Neural progenitor cell (in vitro differentiated cells): ENCODE measurements at regions not wholly inside any gene's neighbourhood (a gene's known extent, or its start where the extent isn't known, plus 50 kb on each side); places are given as distances from the start of the nearest gene placed in this dataset.
A peak's percentile ranks its signal among the peaks of the same experiment; 100 is the strongest.
"Not testable (repeated sequence)": the region's sequence is repeated elsewhere in the genome, so short reads cannot be mapped to it uniquely, and the experiment has no call there.

Experiments used
- DNase-seq: peaks from one replicate; pipeline ENCODE4 v3.0.0-alpha.2; 2016; ENCODE audit warnings: low spot score
- H2AFZ ChIP-seq: fragments of 200-600 bp; sonication (generic); replicated peaks from 2 replicates; pipeline ENCODE4 v1.6.1; 2016; ENCODE audit warnings: antibody characterized with exemption
- H3F3A ChIP-seq: fragments of 200-600 bp; sonication (generic); 2 replicates; pipeline ENCODE4 v1.6.1; 2016; ENCODE audit warnings: antibody characterized with exemption, low read depth
- H3K27ac ChIP-seq: fragments of 200-600 bp; sonication (generic); 2 replicates; pipeline ENCODE4 v1.5.1; 2016; ENCODE audit warnings: mild to moderate bottlenecking
- H3K27me3 ChIP-seq: fragments of 200-600 bp; sonication (generic); 2 replicates; pipeline ENCODE4 v1.6.1; 2016; ENCODE audit warnings: mild to moderate bottlenecking, moderate library complexity
- H3K36me3 ChIP-seq: fragments of 200-600 bp; sonication (generic); 2 replicates; pipeline ENCODE4 v1.5.1; 2016
- H3K4me1 ChIP-seq: fragments of 200-600 bp; sonication (generic); 2 replicates; pipeline ENCODE4 v1.6.1; 2016; ENCODE audit warnings: mixed run types
- H3K4me2 ChIP-seq: fragments of 200-600 bp; sonication (generic); 2 replicates; pipeline ENCODE4 v1.6.1; 2016
- H3K4me3 ChIP-seq: fragments of 200-600 bp; sonication (generic); 2 replicates; pipeline ENCODE4 v1.5.1; 2016
- H3K79me2 ChIP-seq: fragments of 200-600 bp; sonication (generic); 2 replicates; pipeline ENCODE4 v1.6.1; 2016; ENCODE audit warnings: low read depth
- H3K9ac ChIP-seq: fragments of 200-600 bp; sonication (generic); 2 replicates; pipeline ENCODE4 v1.6.1; 2016
- H3K9me3 ChIP-seq: fragments of 200-600 bp; sonication (generic); 2 replicates; pipeline ENCODE4 v1.5.1; 2016; ENCODE audit warnings: low read depth
- H4K20me1 ChIP-seq: fragments of 200-600 bp; sonication (generic); 2 replicates; pipeline ENCODE4 v1.6.1; 2016; ENCODE audit warnings: low read depth
- H3K27ac Mint-ChIP-seq: 3 replicates; pipeline ENCODE4 v1.8.0; 2021; ENCODE audit warnings: mixed read lengths
- H3K27me3 Mint-ChIP-seq: 2 replicates; pipeline ENCODE4 v1.8.0; 2022; ENCODE audit warnings: low read depth, mild to moderate bottlenecking, inconsistent platforms, moderate library complexity, mixed read lengths; ENCODE audit not compliant: insufficient read depth
- H3K36me3 Mint-ChIP-seq: 3 replicates; pipeline ENCODE4 v1.8.0; 2021; ENCODE audit warnings: mixed read lengths
- H3K4me1 Mint-ChIP-seq: 3 replicates; pipeline ENCODE4 v1.8.0; 2021; ENCODE audit warnings: mixed read lengths
- H3K4me3 Mint-ChIP-seq: 3 replicates; pipeline ENCODE4 v1.8.0; 2021; ENCODE audit warnings: mild to moderate bottlenecking, moderate library complexity, mixed read lengths
- H3K9me3 Mint-ChIP-seq: 3 replicates; pipeline ENCODE4 v1.8.0; 2020; ENCODE audit warnings: mixed read lengths
- EZH2 ChIP-seq: fragments of 200-600 bp; sonication (generic); IDR thresholded peaks from 2 replicates; pipeline ENCODE4 v1.6.1; 2017; ENCODE audit warnings: antibody characterized with exemption, mild to moderate bottlenecking, moderate library complexity
- EZH2phosphoT487 ChIP-seq: fragments of 200-600 bp; sonication (generic); IDR thresholded peaks from 2 replicates; pipeline ENCODE4 v1.6.1; 2017; ENCODE audit warnings: antibody characterized with exemption
- TF ChIP-seq, protein P1 (sequence below): fragments of 200-600 bp; sonication (generic); IDR thresholded peaks from 2 replicates; pipeline ENCODE4 v1.5.1; 2017; ENCODE audit warnings: antibody characterized with exemption, mild to moderate bottlenecking

DNA sequence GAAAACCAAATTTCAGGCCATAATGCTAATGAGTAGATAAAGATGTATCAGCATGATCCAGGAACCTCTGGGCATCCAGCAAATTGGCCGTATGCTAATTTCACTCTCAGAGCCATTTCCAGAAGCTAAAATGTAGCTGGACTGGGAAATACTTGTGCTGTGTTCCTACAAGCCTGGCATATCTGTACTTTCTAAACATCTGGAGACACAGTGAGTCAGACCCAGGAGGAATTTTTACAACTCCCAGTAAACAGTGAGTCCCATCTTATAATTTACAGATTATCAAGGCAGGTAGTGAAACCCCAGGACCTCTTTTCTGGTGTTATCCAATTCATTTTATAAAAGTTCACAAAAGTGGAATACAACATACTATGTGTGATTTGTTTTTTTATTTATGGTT, 683.0 kb upstream of the ADGRB3 start:
- H3K9me3 Mint-ChIP-seq, result peaks cover 24% of the 10 kb centered on the region
- no peak overlapping the region for H3K9ac ChIP-seq

DNA sequence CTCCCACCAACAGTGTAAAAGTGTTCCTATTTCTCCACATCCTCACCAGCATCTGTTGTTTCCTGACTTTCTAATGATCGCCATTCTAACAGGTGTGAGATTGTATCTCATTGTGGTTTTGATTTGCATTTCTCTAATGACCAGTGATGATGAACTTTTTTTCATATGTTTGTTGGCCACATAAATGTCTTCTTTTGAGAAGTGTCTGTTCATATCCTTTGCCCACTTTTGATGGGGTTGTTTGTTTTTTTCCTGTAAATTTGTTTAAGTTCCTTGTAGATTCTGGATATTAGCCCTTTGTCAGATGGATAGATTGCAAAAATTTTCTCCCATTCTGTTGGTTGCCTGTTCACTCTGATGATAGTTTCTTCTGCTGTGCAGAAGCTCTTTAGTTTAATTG, 687.3 kb upstream of the ADGRB3 start:
- H3K4me3 Mint-ChIP-seq, H3K9me3 ChIP-seq, H3K4me2 ChIP-seq, H3K9me3 Mint-ChIP-seq, H3K9ac ChIP-seq, H3K36me3 ChIP-seq, H4K20me1 ChIP-seq, H3K27me3 Mint-ChIP-seq, H3K27ac ChIP-seq, H3K4me3 ChIP-seq, DNase-seq, H3K4me1 Mint-ChIP-seq, H3K4me1 ChIP-seq, H3K79me2 ChIP-seq, H3K36me3 Mint-ChIP-seq, H3K27ac Mint-ChIP-seq, H3F3A ChIP-seq, H2AFZ ChIP-seq, H3K27me3 ChIP-seq: not testable (repeated sequence)

More for the DNA sequence above, 683.0 kb upstream of the ADGRB3 start:
- Histone ChIP-seq H2AFZ (no peak overlapping the region), H3K9me3 (no peaks in the 10 kb centered on the region), H4K20me1 (no peaks in the 10 kb centered on the region), H3K4me2 (no peak overlapping the region), H3K36me3 (no peaks in the 10 kb centered on the region), H3K27ac (no peak overlapping the region), H3K27me3 (no peaks in the 10 kb centered on the region), H3K79me2 (no peaks in the 10 kb centered on the region), H3F3A (no peaks in the 10 kb centered on the region), H3K4me1 (no peaks in the 10 kb centered on the region), H3K4me3 (no peak overlapping the region)
- DNase-seq, result no peak
- Mint-ChIP-seq H3K4me3 (no peak overlapping the region), H3K27me3 (no peaks in the 10 kb centered on the region), H3K4me1 (no peaks in the 10 kb centered on the region), H3K36me3 (no peaks in the 10 kb centered on the region), H3K27ac (no peak overlapping the region)
- TF ChIP-seq EZH2phosphoT487 (no peak), EZH2 (no peak)
- TF ChIP-seq, protein P1, sequence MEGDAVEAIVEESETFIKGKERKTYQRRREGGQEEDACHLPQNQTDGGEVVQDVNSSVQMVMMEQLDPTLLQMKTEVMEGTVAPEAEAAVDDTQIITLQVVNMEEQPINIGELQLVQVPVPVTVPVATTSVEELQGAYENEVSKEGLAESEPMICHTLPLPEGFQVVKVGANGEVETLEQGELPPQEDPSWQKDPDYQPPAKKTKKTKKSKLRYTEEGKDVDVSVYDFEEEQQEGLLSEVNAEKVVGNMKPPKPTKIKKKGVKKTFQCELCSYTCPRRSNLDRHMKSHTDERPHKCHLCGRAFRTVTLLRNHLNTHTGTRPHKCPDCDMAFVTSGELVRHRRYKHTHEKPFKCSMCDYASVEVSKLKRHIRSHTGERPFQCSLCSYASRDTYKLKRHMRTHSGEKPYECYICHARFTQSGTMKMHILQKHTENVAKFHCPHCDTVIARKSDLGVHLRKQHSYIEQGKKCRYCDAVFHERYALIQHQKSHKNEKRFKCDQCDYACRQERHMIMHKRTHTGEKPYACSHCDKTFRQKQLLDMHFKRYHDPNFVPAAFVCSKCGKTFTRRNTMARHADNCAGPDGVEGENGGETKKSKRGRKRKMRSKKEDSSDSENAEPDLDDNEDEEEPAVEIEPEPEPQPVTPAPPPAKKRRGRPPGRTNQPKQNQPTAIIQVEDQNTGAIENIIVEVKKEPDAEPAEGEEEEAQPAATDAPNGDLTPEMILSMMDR, result no peak

DNA sequence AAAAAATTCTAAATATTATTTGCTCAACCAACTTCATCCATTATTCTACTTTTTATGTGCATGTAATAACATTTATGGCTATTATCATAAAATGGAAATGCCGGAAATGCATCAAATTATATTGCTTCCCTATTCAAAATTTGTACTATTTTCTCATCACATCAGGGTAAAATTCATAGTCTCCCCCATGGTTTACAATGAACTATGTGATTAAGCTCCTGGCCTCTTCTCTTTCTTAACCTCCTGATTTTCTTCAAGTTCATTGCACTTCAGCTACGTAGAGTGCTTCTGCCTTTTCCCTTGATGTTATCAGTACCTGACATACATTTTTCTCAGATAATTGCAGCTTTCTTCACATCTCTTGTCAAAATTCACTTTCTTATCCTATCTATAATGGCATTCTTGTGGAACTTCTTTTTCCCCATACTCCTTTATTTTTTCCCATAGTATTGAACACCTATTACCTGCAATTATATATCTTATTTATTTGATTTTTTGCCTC, 699.1 kb upstream of the ADGRB3 start:
- H3K9ac ChIP-seq, result no peak overlapping the region
- peaks cover 2% of the 10 kb centered on the region for H3K9me3 Mint-ChIP-seq
- H3K36me3 ChIP-seq, result no peaks in the 10 kb centered on the region
- no peak overlapping the region for H3K4me2 ChIP-seq
- no peaks in the 10 kb centered on the region for H3K9me3 ChIP-seq
- no peaks in the 10 kb centered on the region for H3F3A ChIP-seq
- no peaks in the 10 kb centered on the region for H3K79me2 ChIP-seq
- no peak overlapping the region for H3K4me3 ChIP-seq
- H3K4me3 Mint-ChIP-seq, result no peak overlapping the region
- H3K4me1 Mint-ChIP-seq, result no peaks in the 10 kb centered on the region
- H2AFZ ChIP-seq, result no peak overlapping the region
- H3K4me1 ChIP-seq, result no peaks in the 10 kb centered on the region
- H3K27ac Mint-ChIP-seq, result no peak overlapping the region
- H3K27me3 ChIP-seq, result no peaks in the 10 kb centered on the region
- no peak for DNase-seq
- H4K20me1 ChIP-seq, result no peaks in the 10 kb centered on the region
- H3K27ac ChIP-seq, result no peak overlapping the region
- no peaks in the 10 kb centered on the region for H3K36me3 Mint-ChIP-seq
- TF ChIP-seq EZH2phosphoT487 (no peak), EZH2 (no peak)
- TF ChIP-seq, protein P1, result no peak
- no peaks in the 10 kb centered on the region for H3K27me3 Mint-ChIP-seq

DNA sequence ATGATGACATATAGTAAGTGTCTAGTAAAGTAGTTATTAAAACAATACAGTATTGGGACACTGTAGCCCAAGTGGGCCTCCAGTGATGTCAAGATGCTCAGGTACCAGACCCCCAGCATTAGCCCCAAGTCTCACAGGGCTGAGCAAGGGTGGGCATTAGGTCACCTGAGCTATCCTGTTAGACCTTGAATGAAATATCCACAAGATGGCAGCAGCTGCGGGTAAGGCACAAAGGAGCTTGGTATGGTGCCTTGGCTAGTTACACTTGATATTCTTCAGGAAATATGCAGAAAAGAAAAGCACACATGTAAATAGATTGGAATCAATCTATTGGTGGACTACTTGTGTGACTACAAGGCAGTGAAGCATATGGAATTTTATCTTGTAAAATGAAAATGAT, 701.8 kb upstream of the ADGRB3 start:
- no peak overlapping the region for H3K4me3 Mint-ChIP-seq
- H3K79me2 ChIP-seq, result no peaks in the 10 kb centered on the region
- H3K27me3 ChIP-seq, result no peaks in the 10 kb centered on the region
- H3K27ac ChIP-seq, result no peak overlapping the region
- no peak for TF ChIP-seq EZH2
- TF ChIP-seq, protein P1, result peak; percentile 47
- H4K20me1 ChIP-seq, result no peaks in the 10 kb centered on the region
- H3K4me1 ChIP-seq, result no peaks in the 10 kb centered on the region
- no peak overlapping the region for H3K4me3 ChIP-seq
- H3K4me1 Mint-ChIP-seq, result no peaks in the 10 kb centered on the region
- no peak overlapping the region for H2AFZ ChIP-seq
- H3K36me3 Mint-ChIP-seq, result no peaks in the 10 kb centered on the region
- DNase-seq, result peak; percentile 26
- no peak overlapping the region for H3K4me2 ChIP-seq
- H3K36me3 ChIP-seq, result no peaks in the 10 kb centered on the region
- H3F3A ChIP-seq, result no peaks in the 10 kb centered on the region
- H3K9me3 Mint-ChIP-seq, result no peaks in the 10 kb centered on the region
- no peaks in the 10 kb centered on the region for H3K9me3 ChIP-seq
- H3K9ac ChIP-seq, result no peak overlapping the region
- H3K27me3 Mint-ChIP-seq, result no peaks in the 10 kb centered on the region
- H3K27ac Mint-ChIP-seq, result no peak overlapping the region

DNA sequence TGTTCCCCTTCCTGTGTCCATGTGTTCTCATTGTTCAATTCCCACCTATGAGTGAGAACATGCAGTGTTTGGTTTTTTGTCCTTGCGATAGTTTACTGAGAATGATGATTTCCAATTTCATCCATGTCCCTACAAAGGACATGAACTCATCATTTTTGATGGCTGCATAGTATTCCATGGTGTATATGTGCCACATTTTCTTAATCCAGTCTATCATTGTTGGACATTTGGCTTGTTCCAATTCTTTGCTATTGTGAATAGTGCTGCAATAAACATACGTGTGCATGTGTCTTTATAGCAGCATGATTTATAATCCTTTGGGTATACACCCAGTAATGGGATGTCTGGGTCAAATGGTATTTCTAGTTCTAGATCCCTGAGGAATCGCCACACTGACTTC, 712.5 kb upstream of the ADGRB3 start:
- H3K9me3 Mint-ChIP-seq, H3K4me3 ChIP-seq: not testable (repeated sequence)

DNA sequence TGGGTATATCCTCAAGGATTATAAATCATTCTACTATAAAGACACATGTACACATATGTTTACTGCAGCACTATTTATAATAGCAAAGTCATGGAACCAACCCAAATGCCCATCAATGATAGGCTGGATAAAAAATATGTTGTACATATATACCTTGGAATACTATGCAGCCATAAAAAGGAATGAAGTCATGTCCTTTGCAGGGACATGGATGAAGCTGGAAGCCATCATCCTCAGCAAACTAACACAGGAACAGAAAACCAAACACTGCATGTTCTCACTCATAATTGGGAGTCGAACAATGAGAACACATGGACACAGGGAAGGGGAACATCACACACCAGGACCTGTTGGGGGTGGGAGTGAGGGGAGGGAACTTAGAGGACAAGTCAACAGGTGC, 715.0 kb upstream of the ADGRB3 start:
- H3K27me3 Mint-ChIP-seq, H3K4me1 ChIP-seq, H3K36me3 Mint-ChIP-seq, H3K4me2 ChIP-seq, H3F3A ChIP-seq, H3K4me3 ChIP-seq, H3K9me3 ChIP-seq, H4K20me1 ChIP-seq, H3K36me3 ChIP-seq, H3K4me3 Mint-ChIP-seq, H3K9ac ChIP-seq, H3K4me1 Mint-ChIP-seq, H3K27ac ChIP-seq, H3K79me2 ChIP-seq, H3K27me3 ChIP-seq, H3K9me3 Mint-ChIP-seq, H2AFZ ChIP-seq, H3K27ac Mint-ChIP-seq, DNase-seq: not testable (repeated sequence)

More for the DNA sequence above, 712.5 kb upstream of the ADGRB3 start:
- H3K27ac Mint-ChIP-seq, H3K36me3 Mint-ChIP-seq, H3K4me1 Mint-ChIP-seq, H3K4me3 Mint-ChIP-seq, H3K9me3 ChIP-seq, H3K9ac ChIP-seq, DNase-seq, H3K27me3 Mint-ChIP-seq, H3K27ac ChIP-seq, H3K36me3 ChIP-seq, H4K20me1 ChIP-seq, H3K4me1 ChIP-seq, H3K4me2 ChIP-seq, H3K27me3 ChIP-seq, H3K79me2 ChIP-seq, H3F3A ChIP-seq, H2AFZ ChIP-seq: not testable (repeated sequence)
